Body of pancreas (tissue), 4 donors: ENCODE measurements at regions not wholly inside any gene's neighbourhood (a gene's known extent, or its start where the extent isn't known, plus 50 kb on each side); places are given as distances from the start of the nearest gene placed in this dataset.

ENCODE experiments used
- CTCF ChIP-seq, 7 experiments: fragments of 450-650 bp in 4 of 7; fragments of 200-600 bp in 3 of 7; sonication (generic) in 3 of 7; IDR thresholded peaks; one replicate each; pipeline ENCODE4 v1.5.1; 2016 to 2019; ENCODE audit warnings: antibody characterized with exemption in 7 of 7
- POLR2A ChIP-seq, 3 donors: fragments of 450-650 bp; IDR thresholded peaks; one replicate each; pipeline ENCODE4 v1.6.1; 2016; ENCODE audit warnings: antibody characterized with exemption in 3 of 3, mild to moderate bottlenecking in 2 of 3

DNA sequence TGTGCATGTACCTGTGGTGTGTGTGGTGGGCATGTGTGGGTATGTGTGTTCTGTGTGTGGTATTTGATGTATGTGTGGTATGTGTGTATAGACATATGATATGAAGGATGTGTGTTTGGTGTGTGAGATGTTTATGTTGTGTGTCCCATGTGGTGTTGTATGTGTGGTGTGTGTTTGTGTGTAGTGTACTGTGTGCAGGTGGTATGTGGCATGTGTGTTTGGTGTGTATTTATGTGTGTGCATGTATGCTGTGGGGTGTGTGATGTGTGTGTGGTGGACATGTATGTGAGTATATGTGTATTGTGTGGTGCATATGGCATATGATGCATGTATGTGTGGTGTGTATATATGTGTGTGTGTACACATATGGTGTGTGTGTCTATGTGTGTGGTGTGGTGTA is 718.8 kb upstream of the SOX11 start:
- TF ChIP-seq POLR2A (IDR thresholded peaks at IDR 0.05) (no peak), CTCF (IDR thresholded peaks at IDR 0.05) (no peak)
